ENCODE measurements at regions not wholly inside any gene's neighbourhood (a gene's known extent, or its start where the extent isn't known, plus 50 kb on each side); places are given as distances from the start of the nearest gene placed in this dataset.

DNA sequence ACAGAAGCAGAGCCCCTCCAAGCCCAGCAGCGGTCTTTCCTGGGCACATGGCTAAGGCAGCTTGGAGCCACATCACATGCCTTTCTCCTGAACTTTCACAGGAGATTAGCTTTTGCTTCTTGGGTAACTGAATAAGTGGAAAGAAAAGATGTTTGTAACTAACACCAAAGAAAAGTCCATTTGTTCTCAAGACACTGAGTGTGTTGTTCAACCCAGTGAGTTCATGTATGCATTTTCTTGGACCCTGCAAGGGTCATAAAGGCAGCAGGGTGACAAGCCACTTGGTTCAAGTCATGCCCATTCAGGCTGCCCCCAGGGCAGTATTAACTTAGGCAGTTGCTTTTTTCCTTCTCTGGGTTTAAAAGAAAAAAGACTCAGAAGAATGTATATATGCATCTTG is 203.4 kb downstream of the FAM76B start:
- no peak overlapping the region for H3K9ac ChIP-seq
- CTCF ChIA-PET = no interaction called here
- no peak overlapping the region for H3K27ac ChIP-seq (ENCODE audit: low read depth in 2 of 2, low read length in 1 of 2)
- POLR2A ChIA-PET = no interaction called here
- no peaks in the 10 kb centered on the region for H3K36me3 ChIP-seq (replicated peaks in 1 of 2; ENCODE audit: control insufficient read depth in 1 of 2, insufficient read depth in 2 of 2, low read length in 1 of 2)
- H3K27me3 ChIP-seq (ENCODE audit: insufficient read depth) = no peaks in the 10 kb centered on the region
- WGBS (ENCODE audit: low lambda C conversion rate) = 77% methylated on average over 1 of the region's 1 CpG
- no peaks in the 10 kb centered on the region for H3F3A ChIP-seq (replicated peaks; ENCODE audit: insufficient read depth)
- no peak overlapping the region for H3K4me3 ChIP-seq (ENCODE audit: low read depth in 2 of 2, low read length in 1 of 2)
- DNase-seq = no peak
- H3K4me2 ChIP-seq = no peak overlapping the region
- H3K9me2 ChIP-seq = no peaks in the 10 kb centered on the region
- no peak overlapping the region for H2AFZ ChIP-seq (ENCODE audit: low read depth)
- no peaks in the 10 kb centered on the region for H3K4me1 ChIP-seq (ENCODE audit: control insufficient read depth in 1 of 2, insufficient read depth in 2 of 2, low read depth in 1 of 2, low read length in 1 of 2)
- no peaks in the 10 kb centered on the region for H3K79me2 ChIP-seq (ENCODE audit: insufficient read depth)
- no peaks in the 10 kb centered on the region for H3K9me3 ChIP-seq
- no peak for TF ChIP-seq RFX5 (IDR thresholded peaks at IDR 0.05; ENCODE audit: low read length)
- TF ChIP-seq POLR2AphosphoS5 (IDR thresholded peaks at IDR 0.05; ENCODE audit: low read depth, low read length) = no peak
- TF ChIP-seq TEAD4 (IDR thresholded peaks at IDR 0.05; ENCODE audit: borderline replicate concordance, insufficient read depth) = no peak
- TF ChIP-seq, protein P1, sequence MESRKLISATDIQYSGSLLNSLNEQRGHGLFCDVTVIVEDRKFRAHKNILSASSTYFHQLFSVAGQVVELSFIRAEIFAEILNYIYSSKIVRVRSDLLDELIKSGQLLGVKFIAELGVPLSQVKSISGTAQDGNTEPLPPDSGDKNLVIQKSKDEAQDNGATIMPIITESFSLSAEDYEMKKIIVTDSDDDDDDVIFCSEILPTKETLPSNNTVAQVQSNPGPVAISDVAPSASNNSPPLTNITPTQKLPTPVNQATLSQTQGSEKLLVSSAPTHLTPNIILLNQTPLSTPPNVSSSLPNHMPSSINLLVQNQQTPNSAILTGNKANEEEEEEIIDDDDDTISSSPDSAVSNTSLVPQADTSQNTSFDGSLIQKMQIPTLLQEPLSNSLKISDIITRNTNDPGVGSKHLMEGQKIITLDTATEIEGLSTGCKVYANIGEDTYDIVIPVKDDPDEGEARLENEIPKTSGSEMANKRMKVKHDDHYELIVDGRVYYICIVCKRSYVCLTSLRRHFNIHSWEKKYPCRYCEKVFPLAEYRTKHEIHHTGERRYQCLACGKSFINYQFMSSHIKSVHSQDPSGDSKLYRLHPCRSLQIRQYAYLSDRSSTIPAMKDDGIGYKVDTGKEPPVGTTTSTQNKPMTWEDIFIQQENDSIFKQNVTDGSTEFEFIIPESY (IDR thresholded peaks at IDR 0.05; ENCODE audit: borderline replicate concordance, low read depth) = no peak
- TF ChIP-seq FOSL2 (IDR thresholded peaks at IDR 0.05; ENCODE audit: borderline replicate concordance, low read depth) = no peak
- TF ChIP-seq JUND (IDR thresholded peaks at IDR 0.05) = no peak
- TF ChIP-seq ELF1 (IDR thresholded peaks at IDR 0.05) = no peak
- TF ChIP-seq GATA2 (CRISPR knock-in tag; IDR thresholded peaks at IDR 0.05) = no peak
- TF ChIP-seq FOXJ3 (CRISPR knock-in tag; IDR thresholded peaks at IDR 0.05) = no peak
- no peak for TF ChIP-seq MEF2A (IDR thresholded peaks at IDR 0.05; ENCODE audit: borderline replicate concordance, low read depth)
- TF ChIP-seq, protein P2, sequence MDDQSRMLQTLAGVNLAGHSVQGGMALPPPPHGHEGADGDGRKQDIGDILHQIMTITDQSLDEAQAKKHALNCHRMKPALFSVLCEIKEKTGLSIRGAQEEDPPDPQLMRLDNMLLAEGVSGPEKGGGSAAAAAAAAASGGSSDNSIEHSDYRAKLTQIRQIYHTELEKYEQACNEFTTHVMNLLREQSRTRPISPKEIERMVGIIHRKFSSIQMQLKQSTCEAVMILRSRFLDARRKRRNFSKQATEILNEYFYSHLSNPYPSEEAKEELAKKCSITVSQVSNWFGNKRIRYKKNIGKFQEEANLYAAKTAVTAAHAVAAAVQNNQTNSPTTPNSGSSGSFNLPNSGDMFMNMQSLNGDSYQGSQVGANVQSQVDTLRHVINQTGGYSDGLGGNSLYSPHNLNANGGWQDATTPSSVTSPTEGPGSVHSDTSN (IDR thresholded peaks at IDR 0.05) = no peak
- no peak for TF ChIP-seq SMC3 (IDR thresholded peaks at IDR 0.05; ENCODE audit: low read depth, low read length)
- H4K20me1 ChIP-seq (ENCODE audit: insufficient read depth) = no peaks in the 10 kb centered on the region

DNA sequence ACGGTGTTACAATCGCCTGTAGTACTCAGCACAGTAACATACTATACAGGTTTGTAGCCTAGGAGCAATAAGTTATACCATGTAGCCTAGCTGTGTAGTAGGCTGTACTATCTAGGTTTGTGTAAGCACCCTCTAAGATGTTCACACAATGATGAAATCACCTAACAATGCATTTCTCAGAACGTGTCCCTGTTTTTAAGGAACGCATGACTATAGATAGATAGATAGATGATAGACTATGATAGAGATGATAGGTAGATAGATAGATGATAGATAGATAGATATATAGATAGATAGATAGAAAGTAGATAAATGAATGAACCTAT is 203.9 kb downstream of the FAM76B start:
- Histone ChIP-seq H3K4me2 (no peak overlapping the region), H3K9me3 (no peaks in the 10 kb centered on the region), H3F3A (replicated peaks; ENCODE audit: insufficient read depth) (no peaks in the 10 kb centered on the region), H3K79me2 (ENCODE audit: insufficient read depth) (no peaks in the 10 kb centered on the region), H3K27ac (ENCODE audit: low read depth in 2 of 2, low read length in 1 of 2) (no peak overlapping the region), H3K9ac (no peak overlapping the region), H3K36me3 (replicated peaks in 1 of 2; ENCODE audit: control insufficient read depth in 1 of 2, insufficient read depth in 2 of 2, low read length in 1 of 2) (no peaks in the 10 kb centered on the region), H4K20me1 (ENCODE audit: insufficient read depth) (no peaks in the 10 kb centered on the region), H2AFZ (ENCODE audit: low read depth) (no peak overlapping the region), H3K9me2 (no peaks in the 10 kb centered on the region), H3K4me1 (ENCODE audit: control insufficient read depth in 1 of 2, insufficient read depth in 2 of 2, low read depth in 1 of 2, low read length in 1 of 2) (no peaks in the 10 kb centered on the region), H3K27me3 (ENCODE audit: insufficient read depth) (no peaks in the 10 kb centered on the region), H3K4me3 (ENCODE audit: low read depth in 2 of 2, low read length in 1 of 2) (no peak overlapping the region)
- WGBS (ENCODE audit: low lambda C conversion rate) = 58% methylated on average over 4 of the region's 4 CpGs
- CTCF ChIA-PET = no interaction called here
- POLR2A ChIA-PET = no interaction called here
- DNase-seq = no peak
- TF ChIP-seq POLR2AphosphoS5 (IDR thresholded peaks at IDR 0.05; ENCODE audit: low read depth, low read length) (no peak), MXI1 (IDR thresholded peaks at IDR 0.05; ENCODE audit: low read depth, low read length) (no peak), FOSL2 (IDR thresholded peaks at IDR 0.05; ENCODE audit: borderline replicate concordance, low read depth) (no peak), MEF2A (IDR thresholded peaks at IDR 0.05; ENCODE audit: borderline replicate concordance, low read depth) (no peak), TEAD4 (IDR thresholded peaks at IDR 0.05; ENCODE audit: borderline replicate concordance, insufficient read depth) (no peak), YY1 (IDR thresholded peaks at IDR 0.05; ENCODE audit: low read depth) (no peak), TCF12 (IDR thresholded peaks at IDR 0.05) (no peak), EZH2phosphoT487 (IDR thresholded peaks at IDR 0.05; ENCODE audit: borderline replicate concordance, low read depth) (no peak)
- TF ChIP-seq, protein P3, sequence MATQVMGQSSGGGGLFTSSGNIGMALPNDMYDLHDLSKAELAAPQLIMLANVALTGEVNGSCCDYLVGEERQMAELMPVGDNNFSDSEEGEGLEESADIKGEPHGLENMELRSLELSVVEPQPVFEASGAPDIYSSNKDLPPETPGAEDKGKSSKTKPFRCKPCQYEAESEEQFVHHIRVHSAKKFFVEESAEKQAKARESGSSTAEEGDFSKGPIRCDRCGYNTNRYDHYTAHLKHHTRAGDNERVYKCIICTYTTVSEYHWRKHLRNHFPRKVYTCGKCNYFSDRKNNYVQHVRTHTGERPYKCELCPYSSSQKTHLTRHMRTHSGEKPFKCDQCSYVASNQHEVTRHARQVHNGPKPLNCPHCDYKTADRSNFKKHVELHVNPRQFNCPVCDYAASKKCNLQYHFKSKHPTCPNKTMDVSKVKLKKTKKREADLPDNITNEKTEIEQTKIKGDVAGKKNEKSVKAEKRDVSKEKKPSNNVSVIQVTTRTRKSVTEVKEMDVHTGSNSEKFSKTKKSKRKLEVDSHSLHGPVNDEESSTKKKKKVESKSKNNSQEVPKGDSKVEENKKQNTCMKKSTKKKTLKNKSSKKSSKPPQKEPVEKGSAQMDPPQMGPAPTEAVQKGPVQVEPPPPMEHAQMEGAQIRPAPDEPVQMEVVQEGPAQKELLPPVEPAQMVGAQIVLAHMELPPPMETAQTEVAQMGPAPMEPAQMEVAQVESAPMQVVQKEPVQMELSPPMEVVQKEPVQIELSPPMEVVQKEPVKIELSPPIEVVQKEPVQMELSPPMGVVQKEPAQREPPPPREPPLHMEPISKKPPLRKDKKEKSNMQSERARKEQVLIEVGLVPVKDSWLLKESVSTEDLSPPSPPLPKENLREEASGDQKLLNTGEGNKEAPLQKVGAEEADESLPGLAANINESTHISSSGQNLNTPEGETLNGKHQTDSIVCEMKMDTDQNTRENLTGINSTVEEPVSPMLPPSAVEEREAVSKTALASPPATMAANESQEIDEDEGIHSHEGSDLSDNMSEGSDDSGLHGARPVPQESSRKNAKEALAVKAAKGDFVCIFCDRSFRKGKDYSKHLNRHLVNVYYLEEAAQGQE (IDR thresholded peaks at IDR 0.05; ENCODE audit: low read depth, low read length) = no peak
- TF ChIP-seq, protein P4, sequence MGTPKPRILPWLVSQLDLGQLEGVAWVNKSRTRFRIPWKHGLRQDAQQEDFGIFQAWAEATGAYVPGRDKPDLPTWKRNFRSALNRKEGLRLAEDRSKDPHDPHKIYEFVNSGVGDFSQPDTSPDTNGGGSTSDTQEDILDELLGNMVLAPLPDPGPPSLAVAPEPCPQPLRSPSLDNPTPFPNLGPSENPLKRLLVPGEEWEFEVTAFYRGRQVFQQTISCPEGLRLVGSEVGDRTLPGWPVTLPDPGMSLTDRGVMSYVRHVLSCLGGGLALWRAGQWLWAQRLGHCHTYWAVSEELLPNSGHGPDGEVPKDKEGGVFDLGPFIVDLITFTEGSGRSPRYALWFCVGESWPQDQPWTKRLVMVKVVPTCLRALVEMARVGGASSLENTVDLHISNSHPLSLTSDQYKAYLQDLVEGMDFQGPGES (IDR thresholded peaks at IDR 0.05; ENCODE audit: low read depth, low read length) = no peak
- TF ChIP-seq, protein P5, sequence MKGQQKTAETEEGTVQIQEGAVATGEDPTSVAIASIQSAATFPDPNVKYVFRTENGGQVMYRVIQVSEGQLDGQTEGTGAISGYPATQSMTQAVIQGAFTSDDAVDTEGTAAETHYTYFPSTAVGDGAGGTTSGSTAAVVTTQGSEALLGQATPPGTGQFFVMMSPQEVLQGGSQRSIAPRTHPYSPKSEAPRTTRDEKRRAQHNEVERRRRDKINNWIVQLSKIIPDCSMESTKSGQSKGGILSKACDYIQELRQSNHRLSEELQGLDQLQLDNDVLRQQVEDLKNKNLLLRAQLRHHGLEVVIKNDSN (IDR thresholded peaks at IDR 0.05; ENCODE audit: borderline replicate concordance, low read depth) = no peak
- TF ChIP-seq, protein P6, sequence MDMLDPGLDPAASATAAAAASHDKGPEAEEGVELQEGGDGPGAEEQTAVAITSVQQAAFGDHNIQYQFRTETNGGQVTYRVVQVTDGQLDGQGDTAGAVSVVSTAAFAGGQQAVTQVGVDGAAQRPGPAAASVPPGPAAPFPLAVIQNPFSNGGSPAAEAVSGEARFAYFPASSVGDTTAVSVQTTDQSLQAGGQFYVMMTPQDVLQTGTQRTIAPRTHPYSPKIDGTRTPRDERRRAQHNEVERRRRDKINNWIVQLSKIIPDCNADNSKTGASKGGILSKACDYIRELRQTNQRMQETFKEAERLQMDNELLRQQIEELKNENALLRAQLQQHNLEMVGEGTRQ (IDR thresholded peaks at IDR 0.05; ENCODE audit: borderline replicate concordance, low read depth, low read length) = no peak
